GM12874 (cell line): ENCODE measurements at regions not wholly inside any gene's neighbourhood (a gene's known extent, or its start where the extent isn't known, plus 50 kb on each side); places are given as distances from the start of the nearest gene placed in this dataset.

Experiments
- CTCF ChIP-seq: IDR thresholded peaks from 2 replicates; pipeline ENCODE4 v1.5.1; 2011; ENCODE audit warnings: low read depth, mild to moderate bottlenecking, control low read depth, low read length, moderate library complexity; ENCODE audit not compliant: insufficient read depth

- TF ChIP-seq CTCF, result no peak
Observed at GRCh38 chr2:36173760-36174404, 181.7 kb upstream of the CRIM1 start.

GRCh38 chr2:36172824-36173223 lies 182.8 kb upstream of the CRIM1 start:
- no peak for TF ChIP-seq CTCF

GRCh38 chr2:36170805-36171204 lies 184.8 kb upstream of the CRIM1 start:
- no peak for TF ChIP-seq CTCF

- no peak for TF ChIP-seq CTCF
Observed at GRCh38 chr2:36169843-36170242, 185.7 kb upstream of the CRIM1 start.

GRCh38 chr2:36168115-36168514 lies 187.5 kb upstream of the CRIM1 start:
- no peak for TF ChIP-seq CTCF

- no peak for TF ChIP-seq CTCF
Observed at GRCh38 chr2:36165132-36165531, 190.4 kb upstream of the CRIM1 start.

GRCh38 chr2:36163520-36164254 lies 191.9 kb upstream of the CRIM1 start:
- TF ChIP-seq CTCF, result no peak
